NCI-H748 treated with DMSO at 0.1 percent for 48 hours (cell line): ENCODE measurements at regions not wholly inside any gene's neighbourhood (a gene's known extent, or its start where the extent isn't known, plus 50 kb on each side); places are given as distances from the start of the nearest gene placed in this dataset.

Experiments used
- DNase-seq: peaks from one replicate; lab custom pipeline; 2025; lab: John Stamatoyannopoulos, UW

GRCh38 chr6:163808231-163808630, 393.7 kb downstream of the QKI start:
- DNase-seq, result no peak

- no peak for DNase-seq
Measured at GRCh38 chr6:163806755-163807499, 392.4 kb downstream of the QKI start.

- DNase-seq, result no peak
Measured at GRCh38 chr6:163804991-163805390, 390.5 kb downstream of the QKI start.

GRCh38 chr6:163802267-163802666, 387.7 kb downstream of the QKI start:
- no peak for DNase-seq

- no peak for DNase-seq
Measured at GRCh38 chr6:163797296-163797845, 382.9 kb downstream of the QKI start.

- no peak for DNase-seq
Measured at GRCh38 chr6:163793011-163793983, 378.8 kb downstream of the QKI start.

GRCh38 chr6:163790266-163790840, 375.8 kb downstream of the QKI start:
- DNase-seq, result no peak

- no peak for DNase-seq
Measured at GRCh38 chr6:163789199-163789810, 374.8 kb downstream of the QKI start.

GRCh38 chr6:163786995-163787671, 372.6 kb downstream of the QKI start:
- DNase-seq, result no peak

GRCh38 chr6:163782436-163783003, 368.0 kb downstream of the QKI start:
- DNase-seq, result no peak

GRCh38 chr6:163780994-163781393, 366.5 kb downstream of the QKI start:
- DNase-seq, result no peak

- DNase-seq, result no peak
Measured at GRCh38 chr6:163779727-163780284, 365.3 kb downstream of the QKI start.

GRCh38 chr6:163777716-163778115, 363.2 kb downstream of the QKI start:
- DNase-seq, result no peak

GRCh38 chr6:163776906-163777686, 362.6 kb downstream of the QKI start:
- DNase-seq, result no peak

- DNase-seq, result no peak
Measured at GRCh38 chr6:163776196-163776905, 361.8 kb downstream of the QKI start.

GRCh38 chr6:163775313-163775712, 360.8 kb downstream of the QKI start:
- DNase-seq, result no peak

- DNase-seq, result no peak
Measured at GRCh38 chr6:163774485-163774884, 360.0 kb downstream of the QKI start.

- DNase-seq, result peak; percentile 14
Measured at GRCh38 chr6:163773646-163774045, 359.1 kb downstream of the QKI start.

- no peak for DNase-seq
Measured at GRCh38 chr6:163772701-163773100, 358.2 kb downstream of the QKI start.
